ENCODE measurements at regions not wholly inside any gene's neighbourhood (a gene's known extent, or its start where the extent isn't known, plus 50 kb on each side); places are given as distances from the start of the nearest gene placed in this dataset.

- H3K27ac Mint-ChIP-seq: no peak overlapping the region
- ATAC-seq (ENCODE audit: low read depth in 2 of 2) (no peak), DNase-seq (no peak)
- no peaks in the 10 kb centered on the region for H3K36me3 Mint-ChIP-seq
- no peaks in the 10 kb centered on the region for H3K4me1 Mint-ChIP-seq
- peaks cover 0 to 7% (median 5%) of the 10 kb centered on the region in 3 donors for H3K27me3 Mint-ChIP-seq
- H3K9me3 Mint-ChIP-seq: peaks cover 8 to 49% (median 20%) of the 10 kb centered on the region in 7 donors
- no peak overlapping the region for H3K4me3 Mint-ChIP-seq
Measured at GRCh38 chr2:221330436-221330835, 241.7 kb downstream of the EPHA4 start.

GRCh38 chr2:221334481-221335218, 237.5 kb downstream of the EPHA4 start:
- Mint-ChIP-seq H3K9me3 (peaks cover 4 to 30% (median 13%) of the 10 kb centered on the region in 7 donors), H3K4me1 (no peaks in the 10 kb centered on the region), H3K4me3 (no peak overlapping the region), H3K27me3 (peaks cover 0 to 19% (median 7%) of the 10 kb centered on the region in 3 donors), H3K36me3 (no peaks in the 10 kb centered on the region), H3K27ac (no peak overlapping the region)
- ATAC-seq (ENCODE audit: low read depth in 2 of 2): no peak
- DNase-seq: no peak

- Mint-ChIP-seq H3K4me3 (no peak overlapping the region), H3K4me1 (no peaks in the 10 kb centered on the region), H3K9me3 (peaks cover 4 to 25% (median 13%) of the 10 kb centered on the region in 7 donors), H3K36me3 (no peaks in the 10 kb centered on the region), H3K27me3 (peaks cover 0 to 19% (median 7%) of the 10 kb centered on the region in 3 donors), H3K27ac (no peak overlapping the region)
- DNase-seq (no peak), ATAC-seq (ENCODE audit: low read depth in 2 of 2) (no peak)
Measured at GRCh38 chr2:221335219-221335752, 236.8 kb downstream of the EPHA4 start.

DNA sequence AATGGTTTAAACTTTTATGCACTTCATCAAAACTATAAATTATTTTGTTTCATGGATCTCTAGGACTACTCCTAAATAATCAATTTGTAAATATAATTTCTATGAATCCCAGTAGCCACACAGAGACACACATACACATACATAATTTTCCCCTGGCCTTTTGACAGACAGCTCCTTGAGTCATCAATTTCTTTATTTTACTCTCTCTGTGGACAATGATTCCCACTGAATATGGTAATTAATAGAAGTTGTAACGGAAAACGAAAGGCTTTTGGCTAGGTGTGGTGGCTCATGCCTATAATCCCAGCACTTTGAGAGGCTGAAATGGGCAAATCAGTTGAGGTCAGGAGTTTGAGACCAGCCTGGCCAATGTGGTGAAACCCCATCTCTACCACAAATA, 235.1 kb downstream of the EPHA4 start:
- no peak overlapping the region for H3K4me3 Mint-ChIP-seq
- H3K4me1 Mint-ChIP-seq: no peaks in the 10 kb centered on the region
- ATAC-seq (ENCODE audit: low read depth in 2 of 2) (no peak), DNase-seq (no peak)
- H3K27ac Mint-ChIP-seq: no peak overlapping the region
- peaks cover 2 to 9% (median 8%) of the 10 kb centered on the region in 7 donors for H3K9me3 Mint-ChIP-seq
- H3K27me3 Mint-ChIP-seq: peaks cover 0 to 19% (median 7%) of the 10 kb centered on the region in 3 donors
- H3K36me3 Mint-ChIP-seq: no peaks in the 10 kb centered on the region

DNA sequence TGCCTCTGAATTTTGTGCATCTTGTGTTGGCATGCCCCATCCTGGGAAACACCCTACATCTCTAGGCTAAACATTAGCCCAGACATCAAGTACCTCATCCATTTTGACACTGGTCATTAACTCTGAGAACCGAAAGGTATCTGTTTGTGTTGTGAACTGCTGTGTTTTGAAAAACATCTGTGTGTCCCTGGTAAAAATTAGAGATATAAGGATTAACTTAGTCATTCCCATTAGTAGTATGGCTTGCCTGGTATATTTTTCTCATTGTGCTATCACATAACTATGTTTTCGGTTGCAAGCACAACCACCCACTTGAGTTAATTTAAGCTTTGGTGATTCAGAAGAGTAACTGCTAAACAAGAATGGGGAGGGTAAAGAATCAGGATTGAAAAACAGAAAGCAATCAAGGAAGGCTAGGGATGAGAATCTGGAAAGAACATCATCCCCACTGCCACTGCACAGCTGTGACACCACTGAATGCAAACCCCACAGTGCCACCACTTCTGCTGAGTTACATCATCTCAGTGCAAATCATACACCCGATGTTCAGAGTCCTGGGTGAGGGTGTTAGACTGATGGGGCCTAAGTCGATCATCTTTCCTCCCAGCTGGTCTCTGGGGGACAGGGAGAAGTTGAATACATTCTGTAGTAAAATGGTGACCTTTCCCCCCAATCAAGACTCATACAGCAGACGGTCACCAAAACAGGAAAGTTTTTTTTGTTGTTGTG, 234.0 kb downstream of the EPHA4 start:
- ATAC-seq (ENCODE audit: low read depth in 2 of 2) (no peak), DNase-seq (no peak)
- Mint-ChIP-seq H3K4me1 (no peaks in the 10 kb centered on the region), H3K4me3 (no peak overlapping the region), H3K36me3 (no peaks in the 10 kb centered on the region), H3K9me3 (peaks cover 0 to 4% (median 0%) of the 10 kb centered on the region in 7 donors), H3K27ac (no peak overlapping the region), H3K27me3 (peaks cover 0 to 19% (median 7%) of the 10 kb centered on the region in 3 donors)

GRCh38 chr2:221342388-221342787, 229.7 kb downstream of the EPHA4 start:
- H3K4me3 Mint-ChIP-seq: no peak overlapping the region
- peaks cover 0 to 4% (median 0%) of the 10 kb centered on the region in 7 donors for H3K9me3 Mint-ChIP-seq
- H3K4me1 Mint-ChIP-seq: no peaks in the 10 kb centered on the region
- H3K27me3 Mint-ChIP-seq: peaks cover 5 to 18% (median 7%) of the 10 kb centered on the region in 3 donors
- H3K27ac Mint-ChIP-seq: no peak overlapping the region
- DNase-seq (no peak), ATAC-seq (ENCODE audit: low read depth in 2 of 2) (no peak)
- no peaks in the 10 kb centered on the region for H3K36me3 Mint-ChIP-seq

- no peak for ATAC-seq (ENCODE audit: low read depth in 2 of 2)
- Mint-ChIP-seq H3K4me1 (no peaks in the 10 kb centered on the region), H3K4me3 (no peak overlapping the region), H3K9me3 (peaks cover 0 to 4% (median 0%) of the 10 kb centered on the region in 7 donors), H3K36me3 (no peaks in the 10 kb centered on the region), H3K27me3 (peaks cover 5 to 18% (median 7%) of the 10 kb centered on the region in 3 donors), H3K27ac (peak overlapping the region in 1 of 6 donors; percentile 69)
- DNase-seq: no peak
Measured at GRCh38 chr2:221343524-221343923, 228.6 kb downstream of the EPHA4 start.

- Mint-ChIP-seq H3K4me1 (no peaks in the 10 kb centered on the region), H3K36me3 (no peaks in the 10 kb centered on the region), H3K27me3 (peaks cover 7 to 18% (median 10%) of the 10 kb centered on the region in 3 donors), H3K4me3 (no peak overlapping the region), H3K27ac (no peak overlapping the region), H3K9me3 (peaks cover 0 to 5% (median 0%) of the 10 kb centered on the region in 7 donors)
- ATAC-seq (ENCODE audit: low read depth in 2 of 2): no peak
- no peak for DNase-seq
Measured at GRCh38 chr2:221345516-221345915, 226.6 kb downstream of the EPHA4 start.

- DNase-seq (no peak), ATAC-seq (ENCODE audit: low read depth in 2 of 2) (no peak)
- Mint-ChIP-seq H3K27ac (peak overlapping the region in 1 of 6 donors; percentile 18), H3K4me3 (no peak overlapping the region), H3K9me3 (peaks cover 0 to 5% (median 0%) of the 10 kb centered on the region in 7 donors), H3K36me3 (no peaks in the 10 kb centered on the region), H3K4me1 (no peaks in the 10 kb centered on the region), H3K27me3 (peaks cover 7 to 18% (median 10%) of the 10 kb centered on the region in 3 donors)
Measured at GRCh38 chr2:221346411-221346810, 225.7 kb downstream of the EPHA4 start.

DNA sequence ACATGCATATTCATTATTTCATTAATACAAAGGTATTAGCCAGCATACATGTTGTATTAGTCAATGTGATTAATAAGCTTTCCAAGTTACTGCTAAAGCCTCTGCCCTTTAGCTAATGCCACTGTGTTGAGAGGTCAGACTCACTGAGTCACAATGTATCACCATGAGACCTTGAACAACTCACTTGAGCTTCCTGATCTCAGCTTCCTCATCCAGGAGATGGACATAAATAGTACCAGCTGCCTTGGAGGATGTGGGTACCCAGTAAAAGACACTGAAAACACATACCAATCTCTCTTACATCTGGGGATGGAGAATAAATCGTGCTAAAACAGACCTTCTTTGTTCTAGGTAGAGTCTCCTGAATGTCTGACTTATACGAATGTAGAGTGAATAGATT, 224.6 kb downstream of the EPHA4 start:
- Mint-ChIP-seq H3K27ac (no peak overlapping the region), H3K36me3 (no peaks in the 10 kb centered on the region)

GRCh38 chr2:221350616-221351015, 221.5 kb downstream of the EPHA4 start:
- no peak overlapping the region for H3K27ac Mint-ChIP-seq
- DNase-seq: no peak
- peaks cover 10 to 15% (median 13%) of the 10 kb centered on the region in 3 donors for H3K27me3 Mint-ChIP-seq
- no peaks in the 10 kb centered on the region for H3K4me1 Mint-ChIP-seq
- no peak for ATAC-seq (ENCODE audit: low read depth in 2 of 2)
- H3K9me3 Mint-ChIP-seq: peaks cover 0 to 17% (median 4%) of the 10 kb centered on the region in 7 donors
- H3K4me3 Mint-ChIP-seq: no peak overlapping the region
- H3K36me3 Mint-ChIP-seq: peaks cover 0 to 12% of the 10 kb centered on the region in 2 donors

More for the DNA sequence above, 224.6 kb downstream of the EPHA4 start:
- peaks cover 0 to 5% (median 0%) of the 10 kb centered on the region in 7 donors for H3K9me3 Mint-ChIP-seq
- no peak overlapping the region for H3K4me3 Mint-ChIP-seq
- ATAC-seq (ENCODE audit: low read depth in 2 of 2) (no peak), DNase-seq (no peak)
- H3K27me3 Mint-ChIP-seq: peaks cover 9 to 18% (median 10%) of the 10 kb centered on the region in 3 donors
- no peaks in the 10 kb centered on the region for H3K4me1 Mint-ChIP-seq

- ATAC-seq (ENCODE audit: low read depth in 2 of 2) (no peak), DNase-seq (no peak)
- Mint-ChIP-seq H3K4me3 (no peak overlapping the region), H3K9me3 (peaks cover 0 to 20% (median 10%) of the 10 kb centered on the region in 7 donors), H3K4me1 (no peaks in the 10 kb centered on the region), H3K36me3 (peaks cover 0 to 12% of the 10 kb centered on the region in 2 donors), H3K27me3 (peaks cover 3 to 12% (median 5%) of the 10 kb centered on the region in 3 donors), H3K27ac (no peak overlapping the region)
Measured at GRCh38 chr2:221353201-221353600, 218.9 kb downstream of the EPHA4 start.

- H3K9me3 Mint-ChIP-seq: peaks cover 0 to 8% (median 6%) of the 10 kb centered on the region in 7 donors
- H3K27me3 Mint-ChIP-seq: peaks cover 0 to 16% (median 13%) of the 10 kb centered on the region in 3 donors
- H3K4me3 Mint-ChIP-seq: no peak overlapping the region
- ATAC-seq (ENCODE audit: low read depth in 2 of 2) (no peak), DNase-seq (no peak)
- no peak overlapping the region for H3K27ac Mint-ChIP-seq
- no peaks in the 10 kb centered on the region for H3K36me3 Mint-ChIP-seq
- H3K4me1 Mint-ChIP-seq: no peaks in the 10 kb centered on the region
Measured at GRCh38 chr2:221360312-221360711, 211.8 kb downstream of the EPHA4 start.

Data from naive B cell (primary cell).